T-helper 2 cell treated with Interferon-gamma antibody and Interleukin-4, amounts not matched to agents 5 μg/mL and 100 μg/mL, for 36 hours (primary cell): ENCODE measurements at regions not wholly inside any gene's neighbourhood (a gene's known extent, or its start where the extent isn't known, plus 50 kb on each side); places are given as distances from the start of the nearest gene placed in this dataset.
"Not testable (repeated sequence)": the region's sequence is repeated elsewhere in the genome, so short reads cannot be mapped to it uniquely, and the experiment has no call there.

Source experiments
- DNase-seq: peaks from one replicate; pipeline ENCODE4 v3.0.0; 2021; ENCODE audit warnings: low spot score
- H3K27ac Mint-ChIP-seq: one replicate; pipeline ENCODE4 v1.8.0; 2021; ENCODE audit warnings: mild to moderate bottlenecking, mixed read lengths
- H3K27me3 Mint-ChIP-seq: one replicate; pipeline ENCODE4 v1.8.0; 2021; ENCODE audit warnings: low read depth, mixed read lengths
- H3K36me3 Mint-ChIP-seq: one replicate; pipeline ENCODE4 v1.8.0; 2021; ENCODE audit warnings: low read depth, mixed read lengths
- H3K4me1 Mint-ChIP-seq: one replicate; pipeline ENCODE4 v1.8.0; 2021; ENCODE audit warnings: low read depth, mixed read lengths
- H3K4me3 Mint-ChIP-seq: one replicate; pipeline ENCODE4 v1.8.0; 2022; ENCODE audit warnings: mild to moderate bottlenecking, moderate library complexity, mixed read lengths
- H3K9me3 Mint-ChIP-seq: one replicate; pipeline ENCODE4 v1.8.0; 2021; ENCODE audit warnings: mixed read lengths

- Mint-ChIP-seq H3K27me3 (no peaks in the 10 kb centered on the region), H3K9me3 (peaks cover 15% of the 10 kb centered on the region), H3K4me1 (no peaks in the 10 kb centered on the region)
Measured at GRCh38 chr2:121153516-121153915, 131.5 kb downstream of the TFCP2L1 start.

GRCh38 chr2:121155502-121156056 is 129.4 kb downstream of the TFCP2L1 start:
- Mint-ChIP-seq H3K36me3 (no peaks in the 10 kb centered on the region), H3K9me3 (peaks cover 20% of the 10 kb centered on the region), H3K4me3 (no peak overlapping the region), H3K27me3 (no peaks in the 10 kb centered on the region), H3K27ac (no peak overlapping the region), H3K4me1 (no peaks in the 10 kb centered on the region)
- no peak for DNase-seq

More at GRCh38 chr2:121153516-121153915, 131.5 kb downstream of the TFCP2L1 start:
- DNase-seq: no peak
- Mint-ChIP-seq H3K4me3 (no peak overlapping the region), H3K36me3 (no peaks in the 10 kb centered on the region), H3K27ac (no peak overlapping the region)

GRCh38 chr2:121157481-121157880 is 127.5 kb downstream of the TFCP2L1 start:
- H3K27me3 Mint-ChIP-seq, H3K36me3 Mint-ChIP-seq, DNase-seq, H3K27ac Mint-ChIP-seq, H3K4me3 Mint-ChIP-seq, H3K4me1 Mint-ChIP-seq: not testable (repeated sequence)
- peaks cover 24% of the 10 kb centered on the region for H3K9me3 Mint-ChIP-seq

GRCh38 chr2:121159291-121160071 is 125.5 kb downstream of the TFCP2L1 start:
- Mint-ChIP-seq H3K36me3 (no peaks in the 10 kb centered on the region), H3K9me3 (peaks cover 33% of the 10 kb centered on the region), H3K4me3 (no peak overlapping the region), H3K27ac (no peak overlapping the region), H3K27me3 (no peaks in the 10 kb centered on the region), H3K4me1 (no peaks in the 10 kb centered on the region)
- DNase-seq: no peak

- no peak overlapping the region for H3K27ac Mint-ChIP-seq
- H3K9me3 Mint-ChIP-seq: peaks cover 33% of the 10 kb centered on the region
- no peak overlapping the region for H3K4me3 Mint-ChIP-seq
- no peaks in the 10 kb centered on the region for H3K36me3 Mint-ChIP-seq
- no peak for DNase-seq
- H3K4me1 Mint-ChIP-seq: no peaks in the 10 kb centered on the region
- no peaks in the 10 kb centered on the region for H3K27me3 Mint-ChIP-seq
Measured at GRCh38 chr2:121160366-121160765, 124.6 kb downstream of the TFCP2L1 start.

- Mint-ChIP-seq H3K27ac (no peak overlapping the region), H3K9me3 (peaks cover 33% of the 10 kb centered on the region), H3K4me1 (no peaks in the 10 kb centered on the region)
Measured at GRCh38 chr2:121161272-121161671, 123.7 kb downstream of the TFCP2L1 start.

GRCh38 chr2:121162893-121163292 is 122.1 kb downstream of the TFCP2L1 start:
- no peak overlapping the region for H3K27ac Mint-ChIP-seq
- no peaks in the 10 kb centered on the region for H3K4me1 Mint-ChIP-seq
- H3K9me3 Mint-ChIP-seq: peaks cover 24% of the 10 kb centered on the region
- no peaks in the 10 kb centered on the region for H3K36me3 Mint-ChIP-seq
- H3K4me3 Mint-ChIP-seq: no peak overlapping the region
- DNase-seq: no peak
- H3K27me3 Mint-ChIP-seq: no peaks in the 10 kb centered on the region

More at GRCh38 chr2:121161272-121161671, 123.7 kb downstream of the TFCP2L1 start:
- DNase-seq: no peak
- H3K36me3 Mint-ChIP-seq: no peaks in the 10 kb centered on the region
- H3K27me3 Mint-ChIP-seq: no peaks in the 10 kb centered on the region
- no peak overlapping the region for H3K4me3 Mint-ChIP-seq

GRCh38 chr2:121164042-121164441 is 121.0 kb downstream of the TFCP2L1 start:
- H3K4me1 Mint-ChIP-seq: no peaks in the 10 kb centered on the region
- no peaks in the 10 kb centered on the region for H3K36me3 Mint-ChIP-seq
- H3K4me3 Mint-ChIP-seq: no peak overlapping the region
- H3K9me3 Mint-ChIP-seq: peaks cover 13% of the 10 kb centered on the region
- no peaks in the 10 kb centered on the region for H3K27me3 Mint-ChIP-seq
- DNase-seq: no peak
- no peak overlapping the region for H3K27ac Mint-ChIP-seq

- no peak for DNase-seq
- H3K27ac Mint-ChIP-seq: no peak overlapping the region
- no peaks in the 10 kb centered on the region for H3K4me1 Mint-ChIP-seq
- no peaks in the 10 kb centered on the region for H3K27me3 Mint-ChIP-seq
- H3K9me3 Mint-ChIP-seq: peaks cover 13% of the 10 kb centered on the region
- H3K4me3 Mint-ChIP-seq: no peak overlapping the region
- no peaks in the 10 kb centered on the region for H3K36me3 Mint-ChIP-seq
Measured at GRCh38 chr2:121165038-121165542, 119.9 kb downstream of the TFCP2L1 start.
